GM12891 (cell line): ENCODE measurements at regions not wholly inside any gene's neighbourhood (a gene's known extent, or its start where the extent isn't known, plus 50 kb on each side); places are given as distances from the start of the nearest gene placed in this dataset.

ENCODE experiments used
- DNase-seq: peaks from one replicate; pipeline ENCODE4 v3.0.0; 2011; ENCODE audit warnings: low spot score; ENCODE audit not compliant: insufficient read length
- FAIRE-seq: peaks from 2 replicates; lab custom pipeline; 2011; peaks lifted over from hg19 to GRCh38; lab: Jason Lieb, UNC
- PAX5 ChIP-seq: IDR thresholded peaks from 2 replicates; pipeline ENCODE4 v1.6.1; 2011; ENCODE audit warnings: low read length, moderate library complexity, mild to moderate bottlenecking; ENCODE audit not compliant: insufficient read depth, severe bottlenecking
- POLR2A ChIP-seq: IDR thresholded peaks from 2 replicates; pipeline ENCODE4 v1.6.1; 2011; ENCODE audit warnings: low read depth, low read length, control low read depth
- POLR2AphosphoS5 ChIP-seq: IDR thresholded peaks from 2 replicates; pipeline ENCODE4 v1.6.1; 2011; ENCODE audit warnings: low read depth, low read length, control low read depth
- POU2F2 ChIP-seq: IDR thresholded peaks from 2 replicates; pipeline ENCODE4 v1.6.1; 2011; ENCODE audit warnings: low read depth, mild to moderate bottlenecking, control low read depth, low read length, moderate library complexity
- SPI1 ChIP-seq: IDR thresholded peaks from 2 replicates; pipeline ENCODE4 v1.6.1; 2011; ENCODE audit warnings: low read depth, low read length, control low read depth
- TAF1 ChIP-seq: IDR thresholded peaks from 2 replicates; pipeline ENCODE4 v1.6.1; 2011; ENCODE audit warnings: low read depth, low read length, control low read depth

GRCh38 chr9:113764572-113764971 is 111.5 kb upstream of the ZNF618 start:
- TF ChIP-seq POU2F2 (no peak), POLR2A (no peak), PAX5 (no peak), POLR2AphosphoS5 (no peak), SPI1 (no peak), TAF1 (no peak)
- DNase-seq: no peak
- FAIRE-seq: no peak

- no peak for FAIRE-seq
- no peak for DNase-seq
- TF ChIP-seq PAX5 (no peak), POU2F2 (no peak), POLR2A (no peak), SPI1 (no peak), POLR2AphosphoS5 (no peak), TAF1 (no peak)
Observed at GRCh38 chr9:113769412-113769811, 106.7 kb upstream of the ZNF618 start.

GRCh38 chr9:113770396-113770795 is 105.7 kb upstream of the ZNF618 start:
- DNase-seq (no peak), FAIRE-seq (no peak)
- no peak for TF ChIP-seq POLR2AphosphoS5
- TF ChIP-seq PAX5: no peak
- no peak for TF ChIP-seq POLR2A
- TF ChIP-seq SPI1: no peak
- no peak for TF ChIP-seq TAF1
- no peak for TF ChIP-seq POU2F2

- TF ChIP-seq POLR2AphosphoS5 (no peak), POU2F2 (no peak), SPI1 (no peak), PAX5 (no peak), TAF1 (no peak), POLR2A (no peak)
- FAIRE-seq: no peak
- no peak for DNase-seq
Observed at GRCh38 chr9:113771199-113771598, 104.9 kb upstream of the ZNF618 start.

GRCh38 chr9:113772121-113772810 is 103.8 kb upstream of the ZNF618 start:
- TF ChIP-seq TAF1 (no peak), POU2F2 (no peak), POLR2AphosphoS5 (no peak), SPI1 (no peak), PAX5 (no peak), POLR2A (no peak)
- no peak for DNase-seq
- FAIRE-seq: no peak

GRCh38 chr9:113774963-113775362 is 101.1 kb upstream of the ZNF618 start:
- FAIRE-seq (no peak), DNase-seq (no peak)
- TF ChIP-seq POLR2A (no peak), TAF1 (no peak), PAX5 (no peak), POU2F2 (no peak), POLR2AphosphoS5 (no peak), SPI1 (no peak)

GRCh38 chr9:113775749-113776148 is 100.4 kb upstream of the ZNF618 start:
- DNase-seq (no peak), FAIRE-seq (no peak)
- TF ChIP-seq PAX5 (no peak), POU2F2 (no peak), SPI1 (no peak), POLR2A (no peak), POLR2AphosphoS5 (no peak), TAF1 (no peak)

- FAIRE-seq: no peak
- no peak for DNase-seq
- TF ChIP-seq POLR2A (no peak), POU2F2 (no peak), PAX5 (no peak), SPI1 (no peak), TAF1 (no peak)
Observed at GRCh38 chr9:113776194-113776593, 99.9 kb upstream of the ZNF618 start.

- FAIRE-seq: no peak
- TF ChIP-seq SPI1 (no peak), POLR2AphosphoS5 (no peak), PAX5 (no peak), POLR2A (no peak), TAF1 (no peak), POU2F2 (no peak)
- no peak for DNase-seq
Observed at GRCh38 chr9:113781381-113781780, 94.7 kb upstream of the ZNF618 start.

- TF ChIP-seq TAF1: no peak
- TF ChIP-seq SPI1: no peak
- TF ChIP-seq POLR2AphosphoS5: no peak
- TF ChIP-seq PAX5: no peak
- no peak for TF ChIP-seq POU2F2
- TF ChIP-seq POLR2A: no peak
- FAIRE-seq (no peak), DNase-seq (no peak)
Observed at GRCh38 chr9:113781896-113782295, 94.2 kb upstream of the ZNF618 start.
